ENCODE measurements at regions not wholly inside any gene's neighbourhood (a gene's known extent, or its start where the extent isn't known, plus 50 kb on each side); places are given as distances from the start of the nearest gene placed in this dataset.

- POLR2A ChIA-PET (ENCODE audit: partially characterized antibody), result no interaction called here
- no peak for FAIRE-seq
These were observed 188.8 kb upstream of the GPC6 start for GRCh38 chr13:93037780-93038179.

More at GRCh38 chr13:93037780-93038179, 188.8 kb upstream of the GPC6 start:
- no peak overlapping the region for H2BK120ac ChIP-seq (replicated peaks; ENCODE audit: low read depth, low read length)
- H3K27me3 ChIP-seq (replicated peaks in 1 of 4; ENCODE audit: control insufficient read depth in 3 of 4, extremely low read depth in 1 of 4, insufficient read depth in 3 of 4, low read length in 3 of 4), result peaks cover 0 to 1% (median 0%) of the 10 kb centered on the region in 4 experiments; a peak in 1 of 7 replicates
- H3K23me2 ChIP-seq (ENCODE audit: low read depth, low read length), result no peaks in the 10 kb centered on the region
- H3K23ac ChIP-seq (ENCODE audit: insufficient read length), result no peak overlapping the region
- CTCF ChIA-PET (ENCODE audit: partially characterized antibody), result interaction anchor here (1.0 kb wide), 1 partner anchor 140 kb away, joined by 3 read pairs; no protein-coding TSS in a partner anchor
- no peak overlapping the region for H3K14ac ChIP-seq (ENCODE audit: insufficient read length)
- H3K4me3 ChIP-seq (ENCODE audit: extremely low read depth in 1 of 4, insufficient read depth in 2 of 4, low read depth in 3 of 4, low read length in 4 of 4), result no peak overlapping the region
- no peaks in the 10 kb centered on the region for H3K79me2 ChIP-seq (ENCODE audit: control insufficient read depth in 1 of 2, insufficient read depth in 2 of 2, low read length in 2 of 2)
- no peak overlapping the region for H3K4ac ChIP-seq (replicated peaks; ENCODE audit: insufficient read length, low read depth, low read length)
- H3K36me3 ChIP-seq (ENCODE audit: control insufficient read depth in 2 of 4, insufficient read depth in 4 of 4, low read length in 3 of 4), result no peaks in the 10 kb centered on the region
- H2AFZ ChIP-seq (ENCODE audit: low read length), result no peak overlapping the region
- no peak overlapping the region for H4K91ac ChIP-seq (replicated peaks; ENCODE audit: insufficient read length, low read length)
- H3K4me2 ChIP-seq (ENCODE audit: insufficient read depth in 1 of 2, low read depth in 2 of 2, low read length in 2 of 2), result no peak overlapping the region
- no peak overlapping the region for H2AK5ac ChIP-seq (ENCODE audit: low read depth, low read length)
- H4K5ac ChIP-seq (ENCODE audit: insufficient read length, low read depth, low read length), result no peak overlapping the region
- no peak overlapping the region for H3K27ac ChIP-seq (ENCODE audit: low read depth, low read length)
- no peak overlapping the region for H2BK20ac ChIP-seq (ENCODE audit: low read length)
- no peak for DNase-seq (ENCODE audit: low read depth in 1 of 2, low spot score in 2 of 2)
- H3K18ac ChIP-seq (ENCODE audit: extremely low read depth, low read length), result no peak overlapping the region
- H4K20me1 ChIP-seq (replicated peaks in 1 of 2; ENCODE audit: control insufficient read depth in 1 of 2, insufficient read depth in 2 of 2, low read length in 2 of 2), result no peaks in the 10 kb centered on the region
- no peak overlapping the region for H3K9ac ChIP-seq (replicated peaks in 1 of 4; ENCODE audit: extremely low read depth in 1 of 4, low read depth in 3 of 4, low read length in 3 of 4)
- H2BK5ac ChIP-seq (ENCODE audit: low read depth, low read length), result no peak overlapping the region
- WGBS, 2 experiments (ENCODE audit: extremely low coverage in 1 of 2, insufficient coverage in 1 of 2, insufficient read length in 1 of 2, insufficient replicate concordance in 2 of 2, low coverage in 1 of 2, low lambda C conversion rate in 2 of 2, missing lambda C conversion rate in 1 of 2), result 92% methylated on average over 5 of the region's 5 CpGs; no CpG with 5 or more reads in 1 of the 2 experiments
- no peak overlapping the region for H4K8ac ChIP-seq (ENCODE audit: extremely low read depth, insufficient read depth, low read length)
- no peaks in the 10 kb centered on the region for H3K4me1 ChIP-seq (replicated peaks in 1 of 4; ENCODE audit: control insufficient read depth in 3 of 4, insufficient read depth in 4 of 4, low read length in 3 of 4)
- H3K56ac ChIP-seq (replicated peaks; ENCODE audit: insufficient read length, low read depth, low read length), result no peak overlapping the region
- TF ChIP-seq POLR2AphosphoS5 (IDR thresholded peaks at IDR 0.05; ENCODE audit: low read depth, low read length) (no peak), KDM4A (IDR thresholded peaks at IDR 0.05; ENCODE audit: low read depth, low read length, severe bottlenecking) (no peak), KDM5A (IDR thresholded peaks at IDR 0.05; ENCODE audit: low read length) (no peak), POLR2A (IDR thresholded peaks at IDR 0.05; ENCODE audit: control extremely low read depth in 1 of 2, low read depth in 2 of 2, low read length in 2 of 2) (no peak), ATF3 (IDR thresholded peaks at IDR 0.05; ENCODE audit: insufficient read depth, low read depth, low read length) (no peak), GTF2F1 (IDR thresholded peaks at IDR 0.05; ENCODE audit: borderline replicate concordance, low read depth, low read length) (no peak)
- TF ChIP-seq, protein P1, sequence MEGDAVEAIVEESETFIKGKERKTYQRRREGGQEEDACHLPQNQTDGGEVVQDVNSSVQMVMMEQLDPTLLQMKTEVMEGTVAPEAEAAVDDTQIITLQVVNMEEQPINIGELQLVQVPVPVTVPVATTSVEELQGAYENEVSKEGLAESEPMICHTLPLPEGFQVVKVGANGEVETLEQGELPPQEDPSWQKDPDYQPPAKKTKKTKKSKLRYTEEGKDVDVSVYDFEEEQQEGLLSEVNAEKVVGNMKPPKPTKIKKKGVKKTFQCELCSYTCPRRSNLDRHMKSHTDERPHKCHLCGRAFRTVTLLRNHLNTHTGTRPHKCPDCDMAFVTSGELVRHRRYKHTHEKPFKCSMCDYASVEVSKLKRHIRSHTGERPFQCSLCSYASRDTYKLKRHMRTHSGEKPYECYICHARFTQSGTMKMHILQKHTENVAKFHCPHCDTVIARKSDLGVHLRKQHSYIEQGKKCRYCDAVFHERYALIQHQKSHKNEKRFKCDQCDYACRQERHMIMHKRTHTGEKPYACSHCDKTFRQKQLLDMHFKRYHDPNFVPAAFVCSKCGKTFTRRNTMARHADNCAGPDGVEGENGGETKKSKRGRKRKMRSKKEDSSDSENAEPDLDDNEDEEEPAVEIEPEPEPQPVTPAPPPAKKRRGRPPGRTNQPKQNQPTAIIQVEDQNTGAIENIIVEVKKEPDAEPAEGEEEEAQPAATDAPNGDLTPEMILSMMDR (IDR thresholded peaks at IDR 0.05; ENCODE audit: control extremely low read depth in 1 of 3, insufficient read depth in 1 of 3, low read depth in 1 of 3, low read length in 3 of 3), result no peak
- no peak overlapping the region for H2BK15ac ChIP-seq (ENCODE audit: low read length)
- H2BK12ac ChIP-seq (ENCODE audit: low read depth, low read length), result no peak overlapping the region
- no peaks in the 10 kb centered on the region; a peak in 1 of 4 replicates for H3K9me3 ChIP-seq (ENCODE audit: insufficient read depth in 2 of 2, low read depth in 1 of 2, low read length in 1 of 2)
- H3K79me1 ChIP-seq (ENCODE audit: low read depth, low read length), result no peaks in the 10 kb centered on the region
